PC-9 (cell line): ENCODE measurements at regions not wholly inside any gene's neighbourhood (a gene's known extent, or its start where the extent isn't known, plus 50 kb on each side); places are given as distances from the start of the nearest gene placed in this dataset.

Source experiments
- CTCF ChIP-seq: fragments of 200-600 bp; sonication (generic); conservative IDR thresholded peaks from 2 replicates; pipeline ENCODE4 v1.6.1; 2017; ENCODE audit warnings: mixed run types, antibody characterized with exemption, mild to moderate bottlenecking, moderate library complexity
- EZH2 ChIP-seq: fragments of 200-600 bp; sonication (generic); IDR thresholded peaks from 2 replicates; pipeline ENCODE4 v1.8.0; 2017; ENCODE audit warnings: antibody characterized with exemption, low read depth

DNA sequence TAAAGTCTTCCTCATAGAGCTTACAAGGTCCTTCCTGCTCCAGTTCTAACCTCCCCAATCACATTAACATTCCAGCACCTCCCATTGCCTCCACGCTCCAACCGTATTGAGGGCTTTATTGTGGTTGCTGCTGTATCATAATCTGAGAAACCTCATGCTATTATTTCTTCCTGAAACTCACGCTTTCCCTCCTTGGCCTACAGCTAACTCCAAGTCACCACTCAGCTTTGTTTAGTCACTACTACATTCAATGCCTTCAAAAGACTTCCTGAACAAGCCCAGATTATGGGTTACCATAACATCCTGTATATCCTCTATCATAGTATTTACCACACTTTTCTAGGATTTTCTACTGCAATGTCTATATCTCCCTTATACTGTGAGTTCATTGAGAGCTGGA lies 230.4 kb downstream of the IKZF2 start:
- TF ChIP-seq CTCF (no peak), EZH2 (no peak)
